B cell (primary cell): ENCODE measurements at regions not wholly inside any gene's neighbourhood (a gene's known extent, or its start where the extent isn't known, plus 50 kb on each side); places are given as distances from the start of the nearest gene placed in this dataset.

Experiments
- ATAC-seq: fragments of 200-7000 bp; cut with Tn5 transposase; one replicate; pipeline ENCODE4 v1.10.0; 2021; ENCODE audit warnings: low read depth, mild to moderate bottlenecking, moderate number of reproducible peaks, moderate library complexity
- CTCF ChIA-PET: fragments of 350-600 bp; sonication (Branson Sonifier 250); formaldehyde crosslinking; loops from one replicate; lab custom pipeline; 2021; ENCODE audit warnings: antibody characterized with exemption, inconsistent platforms; lab: Charles Lee
- POLR2A ChIA-PET: fragments of 350-600 bp; sonication (Branson Sonifier 250); formaldehyde crosslinking; loops from one replicate; lab custom pipeline; 2021; ENCODE audit warnings: antibody characterized with exemption; lab: Charles Lee
- DNase-seq: peaks from one replicate; pipeline ENCODE4 v3.0.0; 2013
- H2AFZ ChIP-seq: 2 replicates; pipeline ENCODE4 v1.6.1; 2012; ENCODE audit warnings: mild to moderate bottlenecking, low read depth, low read length; ENCODE audit not compliant: insufficient read depth, poor library complexity, severe bottlenecking
- H3K27ac ChIP-seq, 2 donors: 1 replicate in 1 of 2; 2 replicates in 1 of 2; pipeline ENCODE4 v1.5.1; 2012 to 2013; ENCODE audit warnings: low read length in 2 of 2, mild to moderate bottlenecking in 2 of 2, moderate library complexity in 1 of 2
- H3K27me3 ChIP-seq, 4 experiments: fragments of 200-600 bp in 1 of 4; sonication (generic) in 1 of 4; replicated peaks in 1 of 4; 1 replicate in 2 of 4; 2 replicates in 2 of 4; pipeline versions ENCODE4 v1.6.1 to v1.7.0; 2013 to 2016; ENCODE audit warnings: low read length in 3 of 4, mild to moderate bottlenecking in 2 of 4, mixed read lengths in 1 of 4, moderate library complexity in 1 of 4; ENCODE audit not compliant: insufficient read depth in 4 of 4, control insufficient read depth in 3 of 4; ENCODE audit errors: control extremely low read depth in 1 of 4
- H3K36me3 ChIP-seq, 2 experiments: replicated peaks in 1 of 2; 1 replicate in 1 of 2; 2 replicates in 1 of 2; pipeline versions ENCODE4 v1.6.1 to v1.7.1; 2013; ENCODE audit warnings: low read length in 1 of 2; ENCODE audit not compliant: insufficient read depth in 2 of 2, control insufficient read depth in 1 of 2; ENCODE audit errors: control extremely low read depth in 1 of 2, extremely low read depth in 1 of 2
- H3K4me1 ChIP-seq, 2 donors: fragments of 200-600 bp in 1 of 2; sonication (generic) in 1 of 2; 1 replicate in 1 of 2; 2 replicates in 1 of 2; pipeline versions ENCODE4 v1.5.1 to v1.6.1; 2013 to 2017; ENCODE audit warnings: low read length in 2 of 2; ENCODE audit not compliant: control insufficient read depth in 2 of 2, insufficient read depth in 2 of 2
- H3K4me2 ChIP-seq: replicated peaks from 2 replicates; pipeline ENCODE3; 2012; ENCODE audit warnings: mild to moderate bottlenecking, low read depth, low read length; ENCODE audit not compliant: poor library complexity, severe bottlenecking
- H3K4me3 ChIP-seq, 5 experiments: fragments of 200-600 bp in 1 of 5; sonication (generic) in 1 of 5; 1 replicate in 3 of 5; 2 replicates in 2 of 5; pipeline versions ENCODE4 v1.5.1 to v1.7.0; 2011 to 2016; ENCODE audit warnings: low read length in 4 of 5, mild to moderate bottlenecking in 4 of 5, low read depth in 2 of 5, control low read depth in 1 of 5, moderate library complexity in 1 of 5; ENCODE audit not compliant: insufficient read depth in 1 of 5; ENCODE audit errors: control extremely low read depth in 1 of 5, extremely low read depth in 1 of 5
- H3K79me2 ChIP-seq: fragments of 200-600 bp; sonication (generic); one replicate; pipeline ENCODE4 v1.6.0; 2016; ENCODE audit warnings: low read length; ENCODE audit not compliant: control insufficient read depth, insufficient read depth
- H3K9ac ChIP-seq: fragments of 200-600 bp; sonication (generic); 2 replicates; pipeline ENCODE4 v1.6.1; 2017; ENCODE audit warnings: mild to moderate bottlenecking, low read length, moderate library complexity
- H3K9me3 ChIP-seq, 3 donors: one replicate each; pipeline versions ENCODE4 v1.6.1 to v1.7.1; 2013; ENCODE audit warnings: low read length in 2 of 3; ENCODE audit not compliant: control insufficient read depth in 2 of 3, insufficient read depth in 1 of 3; ENCODE audit errors: control extremely low read depth in 1 of 3
- H4K20me1 ChIP-seq: 2 replicates; pipeline ENCODE4 v1.6.0; 2012; ENCODE audit warnings: mild to moderate bottlenecking, low read length; ENCODE audit not compliant: insufficient read depth, control insufficient read depth, poor library complexity, severe bottlenecking
- H3K27ac Mint-ChIP-seq: one replicate; pipeline ENCODE4 v1.8.0; 2021; ENCODE audit warnings: mixed read lengths
- H3K27me3 Mint-ChIP-seq: one replicate; pipeline ENCODE4 v1.8.0; 2021; ENCODE audit warnings: mixed read lengths
- H3K4me1 Mint-ChIP-seq: one replicate; pipeline ENCODE4 v1.8.0; 2021; ENCODE audit warnings: mixed read lengths
- H3K4me3 Mint-ChIP-seq: one replicate; pipeline ENCODE4 v1.8.0; 2021; ENCODE audit warnings: mixed read lengths
- H3K9me3 Mint-ChIP-seq: one replicate; pipeline ENCODE4 v1.8.0; 2022; ENCODE audit warnings: mixed read lengths; ENCODE audit not compliant: insufficient read depth
- EZH2 ChIP-seq: IDR thresholded peaks from 2 replicates; pipeline ENCODE4 v1.6.1; 2012; ENCODE audit warnings: borderline replicate concordance, low read depth, mild to moderate bottlenecking, moderate library complexity, low read length; ENCODE audit not compliant: insufficient read depth, poor library complexity, severe bottlenecking
- WGBS: methylation state at CpG from one replicate; pipeline ENCODE4 v1.1.5; 2013; ENCODE audit warnings: missing lambda C conversion rate; ENCODE audit not compliant: insufficient coverage; 5-methylcytosine and 5-hydroxymethylcytosine counted together
- intact Hi-C: fragments of 100-400 bp; cut with micrococcal nuclease; formaldehyde crosslinking; loops from one replicate; pipeline ENCODE4 v1.10.0; 2022
- TF ChIP-seq, protein P1 (sequence below): fragments of 200-600 bp; IDR thresholded peaks from one replicate; pipeline ENCODE4 v1.8.0; 2022; ENCODE audit warnings: antibody characterized with exemption, mild to moderate bottlenecking

DNA sequence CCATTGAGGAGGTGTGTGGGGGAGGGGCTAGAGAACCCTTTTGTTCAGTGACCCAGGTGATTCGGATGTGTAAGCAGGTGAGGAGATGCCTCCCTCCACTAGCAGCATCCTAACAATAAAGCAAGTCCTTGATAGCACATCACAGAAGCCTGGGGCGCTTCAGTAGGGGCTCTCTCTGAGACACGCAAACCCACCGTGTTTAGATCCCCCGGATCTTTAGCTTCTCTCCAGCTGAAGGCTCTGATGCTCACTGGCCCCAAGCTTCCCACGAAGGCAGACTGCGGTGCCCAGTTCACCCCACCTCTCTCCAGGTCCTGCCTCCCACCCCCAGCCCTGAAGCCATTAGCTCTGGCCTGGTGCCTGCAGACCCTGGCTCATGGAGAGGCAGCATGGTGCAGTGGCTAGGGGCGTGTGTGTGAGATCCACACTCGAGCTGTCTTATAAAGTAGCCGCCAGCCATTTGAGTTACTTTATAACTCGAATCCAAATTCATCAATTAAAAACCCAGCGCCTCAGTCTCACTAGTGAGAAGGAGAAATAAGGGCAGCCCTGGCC lies 204.7 kb upstream of the TNRC6C start:
- H3K27ac Mint-ChIP-seq = no peak overlapping the region
- Histone ChIP-seq H4K20me1 (no peaks in the 10 kb centered on the region), H3K4me1 (no peaks in the 10 kb centered on the region), H2AFZ (no peak overlapping the region), H3K4me3 (no peak overlapping the region), H3K27me3 (peaks cover 0 to 12% (median 0%) of the 10 kb centered on the region in 4 experiments), H3K79me2 (no peaks in the 10 kb centered on the region), H3K36me3 (no peaks in the 10 kb centered on the region), H3K27ac (no peak overlapping the region), H3K9ac (no peak overlapping the region), H3K9me3 (peaks cover 0 to 10% (median 0%) of the 10 kb centered on the region in 3 donors), H3K4me2 (no peak overlapping the region)
- 92% methylated on average over 8 of the region's 12 CpGs for WGBS
- no peak for ATAC-seq
- POLR2A ChIA-PET = no interaction called here
- no peaks in the 10 kb centered on the region for H3K9me3 Mint-ChIP-seq
- H3K4me1 Mint-ChIP-seq = no peaks in the 10 kb centered on the region
- CTCF ChIA-PET = interaction anchor here (0.6 to 1.1 kb wide), 2 partner anchors 261 to 390 kb away, joined by 3 to 4 read pairs; no protein-coding TSS in a partner anchor
- no peak for DNase-seq
- TF ChIP-seq, protein P1, sequence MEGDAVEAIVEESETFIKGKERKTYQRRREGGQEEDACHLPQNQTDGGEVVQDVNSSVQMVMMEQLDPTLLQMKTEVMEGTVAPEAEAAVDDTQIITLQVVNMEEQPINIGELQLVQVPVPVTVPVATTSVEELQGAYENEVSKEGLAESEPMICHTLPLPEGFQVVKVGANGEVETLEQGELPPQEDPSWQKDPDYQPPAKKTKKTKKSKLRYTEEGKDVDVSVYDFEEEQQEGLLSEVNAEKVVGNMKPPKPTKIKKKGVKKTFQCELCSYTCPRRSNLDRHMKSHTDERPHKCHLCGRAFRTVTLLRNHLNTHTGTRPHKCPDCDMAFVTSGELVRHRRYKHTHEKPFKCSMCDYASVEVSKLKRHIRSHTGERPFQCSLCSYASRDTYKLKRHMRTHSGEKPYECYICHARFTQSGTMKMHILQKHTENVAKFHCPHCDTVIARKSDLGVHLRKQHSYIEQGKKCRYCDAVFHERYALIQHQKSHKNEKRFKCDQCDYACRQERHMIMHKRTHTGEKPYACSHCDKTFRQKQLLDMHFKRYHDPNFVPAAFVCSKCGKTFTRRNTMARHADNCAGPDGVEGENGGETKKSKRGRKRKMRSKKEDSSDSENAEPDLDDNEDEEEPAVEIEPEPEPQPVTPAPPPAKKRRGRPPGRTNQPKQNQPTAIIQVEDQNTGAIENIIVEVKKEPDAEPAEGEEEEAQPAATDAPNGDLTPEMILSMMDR = no peak
- no peak for TF ChIP-seq EZH2
- peaks cover 18% of the 10 kb centered on the region for H3K27me3 Mint-ChIP-seq
- intact Hi-C loops = no loop called here
- H3K4me3 Mint-ChIP-seq = no peak overlapping the region

DNA sequence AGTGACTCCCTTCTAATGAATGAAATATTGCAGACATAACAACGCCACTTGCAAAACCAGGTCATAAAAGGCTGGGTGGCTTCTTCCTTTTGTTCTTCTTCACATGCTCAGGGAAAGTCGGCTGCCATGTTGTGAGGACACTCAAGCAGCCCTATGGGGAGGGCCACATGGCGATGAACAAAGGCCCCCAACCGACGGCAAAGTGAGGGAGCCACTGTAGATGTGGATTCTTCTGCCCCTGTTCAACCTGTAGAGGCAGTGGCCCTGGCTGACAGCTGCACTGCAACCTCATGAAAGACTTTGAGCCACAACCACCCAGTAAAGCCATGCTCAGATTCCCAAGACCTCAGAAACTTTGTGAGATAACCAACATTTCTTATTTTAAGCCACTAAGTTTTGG lies 203.5 kb upstream of the TNRC6C start:
- H3K4me2 ChIP-seq = no peak overlapping the region
- intact Hi-C loops = no loop called here
- ChIA-PET POLR2A (no interaction called here), CTCF (interaction anchor here (1.1 kb wide), 1 partner anchor 260 kb away, joined by 4 read pairs; no protein-coding TSS in a partner anchor)
- no peak overlapping the region for H3K4me3 ChIP-seq
- H3K79me2 ChIP-seq = no peaks in the 10 kb centered on the region
- ATAC-seq = no peak
- peaks cover 18% of the 10 kb centered on the region for H3K27me3 Mint-ChIP-seq
- no peak for DNase-seq
- no peak overlapping the region for H3K4me3 Mint-ChIP-seq
- no peak overlapping the region for H2AFZ ChIP-seq
- WGBS = 92% methylated on average over 4 of the region's 5 CpGs
- H3K9me3 ChIP-seq = peaks cover 0 to 10% (median 0%) of the 10 kb centered on the region in 3 donors
- TF ChIP-seq, protein P1 = no peak
- TF ChIP-seq EZH2 = no peak
- no peak overlapping the region for H3K27ac ChIP-seq
- no peaks in the 10 kb centered on the region for H4K20me1 ChIP-seq
- H3K4me1 ChIP-seq = no peaks in the 10 kb centered on the region
- H3K27ac Mint-ChIP-seq = no peak overlapping the region
- H3K36me3 ChIP-seq = no peaks in the 10 kb centered on the region
- no peak overlapping the region for H3K9ac ChIP-seq
- no peaks in the 10 kb centered on the region for H3K4me1 Mint-ChIP-seq
- no peaks in the 10 kb centered on the region for H3K9me3 Mint-ChIP-seq
- H3K27me3 ChIP-seq = peaks cover 0 to 4% (median 0%) of the 10 kb centered on the region in 4 experiments
